Muscle of back (tissue), 3 donors: ENCODE measurements at regions not wholly inside any gene's neighbourhood (a gene's known extent, or its start where the extent isn't known, plus 50 kb on each side); places are given as distances from the start of the nearest gene placed in this dataset.
A peak's percentile ranks its signal among the peaks of the same experiment; 100 is the strongest.

Experiments
- DNase-seq, 3 donors: peaks; one replicate each; pipeline versions ENCODE4 v3.0.0 to v3.0.0-alpha.2; 2013

DNA sequence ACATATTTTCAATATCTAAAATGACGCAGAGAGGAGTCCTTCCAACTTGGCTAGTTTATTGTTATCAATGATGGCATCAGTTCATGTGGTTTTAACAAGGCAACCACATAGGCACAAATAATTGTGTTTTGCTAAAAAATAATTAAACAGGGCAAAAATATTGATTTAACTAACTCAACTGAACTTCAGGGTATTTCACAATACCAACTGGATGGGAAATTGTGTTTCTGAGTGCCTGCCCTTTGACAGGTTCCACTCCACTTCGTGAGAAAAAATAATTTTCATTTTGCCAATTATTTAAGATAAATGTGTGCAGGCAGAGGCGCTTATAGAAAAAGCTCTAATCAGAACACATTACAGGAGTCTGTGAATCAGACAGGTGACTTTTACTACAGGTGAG is 689.3 kb upstream of the CCDC54 start:
- no peak for DNase-seq

DNA sequence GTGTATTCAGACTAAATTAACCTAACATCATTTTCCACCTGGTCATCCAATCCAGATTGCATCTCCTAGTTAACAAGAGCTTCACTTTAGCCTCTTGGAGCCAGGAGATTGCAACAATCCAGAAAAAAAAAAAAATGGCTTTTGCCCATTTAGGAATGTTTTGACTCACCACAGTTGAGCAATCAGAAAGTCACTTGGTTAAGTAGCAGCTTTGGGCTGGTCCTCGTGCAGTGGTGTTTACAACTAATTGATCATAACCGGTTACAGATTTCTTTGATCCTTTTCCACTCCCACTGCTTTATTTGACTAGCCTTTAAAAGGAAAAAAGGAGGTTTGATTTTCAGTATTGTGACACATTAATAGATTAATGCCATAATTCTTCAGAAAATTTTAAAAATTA is 688.8 kb upstream of the CCDC54 start:
- peak in 1 of 3 donors; percentile 65 for DNase-seq

DNA sequence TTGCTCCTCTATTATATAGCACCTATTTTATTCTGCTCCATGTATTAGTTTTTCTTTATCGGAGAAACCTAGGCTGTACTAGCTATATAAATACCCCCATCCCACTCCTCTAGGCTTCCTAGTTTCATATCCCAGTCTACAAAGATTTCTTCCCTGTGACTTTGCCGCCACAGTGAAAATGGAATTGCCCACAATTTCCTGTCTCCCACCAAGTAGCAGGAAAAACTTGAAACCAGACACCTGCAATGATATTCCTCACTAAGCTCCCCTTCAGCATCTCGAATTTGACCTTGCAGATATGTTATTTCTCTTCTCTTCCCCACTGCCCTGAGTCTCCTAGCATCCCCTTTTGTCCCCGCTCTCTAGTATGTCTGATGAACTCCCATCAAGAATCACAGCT is 685.8 kb upstream of the CCDC54 start:
- DNase-seq = no peak

DNA sequence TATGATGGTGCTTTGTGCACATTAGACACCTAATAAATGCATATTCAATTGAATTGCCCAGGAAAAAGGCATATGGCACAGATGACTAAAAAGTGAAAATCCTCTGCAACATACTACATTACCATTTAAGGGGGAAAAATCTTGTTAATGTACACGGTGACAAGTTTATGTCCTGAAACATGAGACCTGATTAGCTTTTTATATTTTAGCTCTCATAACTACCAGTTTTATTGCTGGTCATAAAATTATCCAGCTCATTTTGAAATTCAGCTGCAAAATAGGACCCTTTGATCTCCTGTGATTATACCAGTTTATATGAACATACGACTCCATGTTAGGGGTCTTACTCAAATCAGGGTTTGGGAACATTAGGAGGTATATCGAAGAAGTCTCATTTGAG is 684.6 kb upstream of the CCDC54 start:
- no peak for DNase-seq

DNA sequence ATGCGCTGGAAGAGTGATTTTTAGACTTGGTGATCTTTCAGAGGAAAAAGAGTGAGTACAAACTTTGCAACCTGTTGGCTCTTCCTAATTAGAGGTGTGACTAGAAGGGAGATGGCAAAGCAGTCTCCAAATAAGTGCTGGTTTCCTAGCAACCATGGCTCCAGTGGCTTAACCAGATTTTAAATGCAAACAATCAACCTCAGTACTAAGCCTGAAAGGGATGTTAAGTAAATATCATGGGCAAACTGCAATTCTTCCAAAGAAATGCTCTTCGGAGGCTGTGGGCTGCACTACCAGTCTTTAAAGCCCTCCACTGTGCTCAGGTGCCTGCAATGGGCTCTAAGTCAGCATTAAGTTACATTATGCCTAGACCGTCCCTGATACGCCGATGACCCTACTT is 678.1 kb upstream of the CCDC54 start:
- DNase-seq = no peak

DNA sequence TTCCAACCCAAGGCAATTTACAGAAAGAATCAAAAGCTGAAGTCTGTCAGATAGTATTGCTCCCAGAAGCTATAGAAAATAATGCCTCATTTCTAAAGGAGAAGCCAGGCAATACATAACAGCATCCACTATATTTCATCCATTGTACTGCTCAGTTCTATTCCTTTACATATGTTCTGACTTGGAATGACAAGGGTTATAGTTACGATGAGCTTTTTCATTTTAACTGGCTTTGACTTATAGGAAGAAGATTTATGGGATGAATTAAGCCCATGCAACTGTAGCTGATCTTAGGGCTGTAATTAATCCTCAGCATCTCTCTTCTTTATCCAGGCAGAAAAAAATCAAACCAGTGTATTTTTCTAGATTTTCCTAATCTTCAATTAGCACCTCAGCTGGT is 676.3 kb upstream of the CCDC54 start:
- no peak for DNase-seq

DNA sequence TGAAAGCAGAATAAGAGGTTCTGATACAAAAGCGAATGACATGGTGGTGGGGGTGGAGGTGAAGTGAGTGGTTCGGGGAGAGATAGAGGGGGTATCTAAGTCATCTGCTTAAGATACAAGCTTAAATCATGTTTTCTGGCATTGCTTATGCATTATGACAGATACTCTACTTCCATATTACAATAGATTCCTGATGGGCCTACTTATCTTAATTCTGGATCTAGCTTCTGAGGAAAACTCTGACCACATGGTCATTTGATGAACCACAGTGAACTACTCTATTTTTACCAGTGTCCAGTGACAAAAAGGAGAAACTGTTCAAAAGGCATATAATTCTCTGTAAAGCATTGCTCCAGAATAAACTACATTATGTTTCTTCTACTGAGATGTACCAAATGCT is 673.7 kb upstream of the CCDC54 start:
- no peak for DNase-seq

DNA sequence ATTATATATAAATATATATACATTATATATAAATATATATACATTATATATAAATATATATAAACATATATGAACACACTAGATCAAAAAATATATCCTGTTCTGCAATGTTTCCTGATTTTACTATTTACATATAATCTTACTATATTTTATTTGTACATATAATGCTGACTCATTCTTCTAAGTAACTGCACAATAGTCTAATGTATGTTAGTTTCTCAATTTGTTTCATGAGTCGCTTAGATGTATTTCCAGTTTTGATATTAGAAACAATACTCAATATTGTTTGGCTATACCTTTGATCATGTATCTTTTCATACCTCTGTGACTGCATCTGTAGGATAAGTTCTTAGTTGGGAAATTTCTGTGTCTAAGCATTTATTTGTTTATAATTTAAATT is 669.9 kb upstream of the CCDC54 start:
- no peak for DNase-seq

DNA sequence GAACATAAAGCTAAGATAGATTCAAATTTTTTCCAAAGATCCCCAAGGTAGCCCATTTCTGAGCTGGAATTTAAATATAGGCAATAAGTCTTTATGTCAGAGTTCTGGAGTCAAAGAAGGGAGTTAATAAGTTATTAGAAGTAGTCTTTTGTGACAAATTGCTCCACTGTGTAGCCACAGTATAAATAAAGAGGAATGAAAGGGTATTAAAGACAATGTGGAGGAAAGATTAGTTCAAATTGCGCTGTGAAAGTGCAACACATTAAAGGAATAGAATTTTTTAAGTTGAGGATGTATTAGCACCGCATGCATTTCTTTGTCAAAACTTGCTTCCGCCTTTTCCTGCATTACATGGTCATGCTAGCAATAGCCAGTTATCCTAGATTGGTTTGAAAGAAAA is 666.6 kb upstream of the CCDC54 start:
- DNase-seq = no peak

DNA sequence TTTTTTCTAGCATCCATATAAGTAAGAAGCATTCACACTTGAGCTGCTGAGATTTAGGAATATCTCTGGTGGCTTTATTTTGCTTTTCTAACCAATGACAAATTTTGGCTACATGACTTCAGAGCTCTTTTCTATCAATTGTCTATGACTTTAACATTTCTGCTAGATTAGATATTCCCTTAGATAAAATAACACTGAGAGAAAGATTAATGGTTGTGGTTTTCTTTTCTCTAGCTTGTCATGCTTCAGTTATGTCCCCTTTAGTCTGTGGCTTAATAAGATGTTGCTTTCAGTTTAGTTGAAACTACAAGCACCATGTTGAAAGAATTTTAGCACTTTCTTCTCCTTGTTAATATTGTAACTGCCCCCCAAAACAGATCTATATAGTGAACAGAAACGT is 665.6 kb upstream of the CCDC54 start:
- DNase-seq = peak in 1 of 3 donors; percentile 73

DNA sequence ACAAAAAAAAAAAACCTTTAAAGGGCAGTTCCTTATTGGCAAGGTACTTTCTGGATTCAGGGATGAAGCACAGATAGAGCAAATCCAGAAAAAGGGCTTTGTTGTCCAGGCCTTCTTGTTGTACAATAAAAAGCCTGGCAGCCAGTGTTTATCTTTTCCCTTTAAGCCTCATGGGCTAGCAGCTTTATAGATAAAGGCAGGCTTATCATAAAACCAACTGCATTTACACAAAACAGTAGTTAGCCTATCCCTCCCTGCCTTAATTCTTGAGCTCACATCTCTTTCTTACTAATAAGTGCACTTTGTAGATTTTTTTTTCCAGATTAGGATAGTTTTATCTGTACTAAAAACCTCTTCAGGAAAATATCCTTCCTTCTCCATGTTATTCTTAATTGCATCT is 662.8 kb upstream of the CCDC54 start:
- DNase-seq = no peak

DNA sequence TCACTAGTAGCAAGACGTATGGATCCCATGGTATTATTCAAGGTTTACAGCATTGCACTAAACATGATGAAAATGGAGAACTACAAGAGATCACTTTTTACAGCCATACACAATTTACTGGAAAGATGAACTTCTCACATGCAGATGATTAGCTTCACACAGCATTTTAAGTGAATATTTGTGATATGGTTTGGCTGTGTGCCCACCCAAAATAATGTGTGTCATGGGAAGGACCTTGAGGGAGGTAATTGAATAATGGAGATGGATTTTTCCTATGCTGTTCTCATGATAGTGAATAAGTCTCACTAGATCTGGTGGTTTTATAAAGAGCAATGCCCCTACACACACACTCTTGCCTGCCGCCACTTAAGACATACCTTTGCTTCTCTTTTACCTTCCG is 662.0 kb upstream of the CCDC54 start:
- DNase-seq = peak in 2 of 3 donors; percentile 8 to 24

DNA sequence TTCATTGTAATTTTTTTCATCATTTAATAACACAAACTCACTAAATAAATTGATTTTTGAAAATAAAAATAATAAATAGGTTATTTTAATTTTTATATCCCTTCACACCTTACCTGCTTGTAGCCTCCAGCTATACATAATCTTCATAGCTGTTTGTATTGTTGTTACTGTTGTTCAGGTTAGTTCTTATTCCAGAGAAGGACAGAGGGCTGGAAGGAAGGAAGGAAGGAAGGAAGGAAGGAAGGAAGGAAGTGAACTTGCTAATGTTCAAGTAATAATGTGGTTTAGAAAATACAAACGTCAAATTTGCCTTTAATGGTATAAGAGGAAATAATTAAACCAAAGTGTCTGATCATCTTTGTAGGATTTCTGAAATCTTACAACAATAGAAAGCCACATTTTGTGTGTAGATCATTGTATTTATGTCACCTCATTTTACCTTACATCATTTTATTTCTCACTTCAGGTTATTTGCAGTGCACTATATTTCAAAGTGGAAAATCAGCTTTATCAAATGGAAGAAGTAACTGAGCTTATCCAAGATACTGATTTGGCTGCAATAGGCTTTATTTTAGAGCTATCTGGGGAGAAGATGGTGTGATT is 660.0 kb upstream of the CCDC54 start:
- DNase-seq = no peak

DNA sequence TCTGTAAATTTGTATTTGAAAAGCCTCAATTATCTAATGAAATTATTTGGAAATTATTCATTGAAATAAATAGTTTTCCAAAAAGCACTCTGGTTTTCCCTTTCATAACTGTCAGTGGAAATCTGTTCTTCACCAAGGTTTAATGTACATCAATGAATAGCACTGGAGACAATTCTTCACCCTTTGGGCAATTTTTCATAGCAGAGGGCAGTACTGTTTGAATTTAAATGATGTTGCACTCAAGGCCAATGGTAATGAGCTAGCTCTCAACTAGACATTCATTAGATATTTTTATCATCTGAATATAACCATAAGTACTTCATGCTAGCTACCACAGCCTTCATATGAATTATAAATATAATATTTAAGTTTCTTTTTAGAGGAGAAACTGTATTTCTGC is 658.2 kb upstream of the CCDC54 start:
- DNase-seq = no peak

DNA sequence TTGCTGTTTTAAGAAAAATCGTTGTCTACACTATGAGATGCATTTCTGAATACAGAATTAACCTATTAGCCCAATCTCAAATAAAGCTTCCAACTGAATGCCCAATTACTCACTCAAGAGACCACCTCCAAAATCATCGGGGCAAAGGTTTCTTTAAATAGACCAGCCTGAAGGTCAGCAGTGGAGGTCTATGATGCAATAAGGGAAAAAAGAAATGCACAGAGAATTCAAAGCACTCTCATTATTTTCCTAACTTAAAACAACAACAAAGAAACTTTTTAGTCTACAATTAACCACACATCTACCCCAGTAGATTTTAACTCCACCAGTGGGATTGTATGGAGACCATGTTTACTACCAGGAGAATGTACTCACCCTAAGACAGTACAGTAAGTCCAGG is 657.7 kb upstream of the CCDC54 start:
- DNase-seq = no peak

DNA sequence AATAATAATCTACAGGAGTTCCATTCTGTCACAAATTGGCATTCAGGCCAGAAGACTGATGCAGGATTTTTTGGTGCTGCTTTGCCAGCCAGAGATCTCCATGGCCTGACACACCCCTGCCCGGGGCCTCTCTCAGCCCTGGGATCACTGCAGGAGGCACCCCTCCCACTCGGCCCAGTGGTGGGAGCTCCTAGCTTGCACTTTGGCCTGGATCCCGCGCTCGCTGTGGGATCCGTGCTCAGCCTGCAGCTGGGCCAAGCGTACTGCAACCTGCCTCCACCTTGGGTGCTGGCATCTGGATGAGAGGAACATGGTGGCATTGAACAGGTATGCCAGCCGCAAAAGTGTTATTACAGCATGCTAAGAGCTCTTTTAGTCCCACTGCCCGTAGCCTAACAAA is 656.7 kb upstream of the CCDC54 start:
- DNase-seq = no peak

DNA sequence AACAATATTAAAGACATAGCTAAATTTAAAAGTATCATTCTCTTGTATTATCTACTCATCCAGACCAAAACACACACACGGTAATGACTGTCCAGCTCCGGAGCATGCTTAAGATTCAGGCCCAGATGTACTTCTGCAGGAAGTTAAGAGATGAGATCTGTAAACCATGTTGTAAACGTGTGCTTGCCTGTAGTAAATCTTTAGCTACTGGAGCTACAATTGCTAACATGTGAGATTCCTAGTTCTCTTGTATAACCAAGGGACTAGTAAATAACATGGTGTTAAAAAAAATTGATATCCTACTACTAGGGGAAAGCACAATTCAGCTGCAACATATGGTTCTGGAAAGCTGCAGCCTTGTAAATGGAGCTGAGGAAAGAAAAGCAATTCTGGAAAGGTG is 651.7 kb upstream of the CCDC54 start:
- peak in 1 of 3 donors; percentile 30 for DNase-seq

DNA sequence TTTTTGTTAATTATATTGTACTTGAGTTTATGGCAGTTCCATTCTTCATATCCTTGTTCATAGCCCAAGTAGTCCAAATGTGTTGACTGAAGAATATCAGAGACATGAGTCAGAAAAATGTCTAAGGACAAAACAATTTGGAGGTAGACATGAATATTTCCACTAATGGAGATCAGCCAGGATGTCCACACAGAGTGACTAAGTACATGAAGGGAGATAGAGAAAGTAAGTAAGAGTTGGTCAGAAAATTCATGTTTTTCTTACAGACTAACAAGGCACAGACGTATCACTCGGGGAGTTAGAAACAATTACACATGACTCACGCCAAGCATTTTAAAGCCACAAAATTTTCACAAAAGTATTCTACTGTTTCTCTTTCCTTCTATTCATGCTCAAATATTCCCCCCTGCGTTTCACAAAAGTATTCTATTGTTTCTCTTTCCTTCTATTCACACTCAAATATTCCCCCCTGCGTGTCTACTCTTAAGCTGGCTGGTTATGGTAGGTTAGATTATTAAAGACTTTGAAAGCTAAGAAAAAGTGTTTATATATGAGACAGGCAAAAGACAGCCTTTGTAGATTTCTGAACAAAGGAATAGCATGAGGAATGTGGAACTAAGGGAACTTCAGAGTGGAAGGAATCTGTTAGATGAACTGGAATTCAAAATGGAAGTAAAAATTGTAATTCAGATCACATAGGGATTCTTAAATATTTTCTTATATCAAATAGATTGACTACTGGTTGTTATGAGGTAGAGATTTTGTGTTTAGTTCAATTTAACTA is 648.7 kb upstream of the CCDC54 start:
- DNase-seq = peak in 1 of 3 donors; percentile 98

DNA sequence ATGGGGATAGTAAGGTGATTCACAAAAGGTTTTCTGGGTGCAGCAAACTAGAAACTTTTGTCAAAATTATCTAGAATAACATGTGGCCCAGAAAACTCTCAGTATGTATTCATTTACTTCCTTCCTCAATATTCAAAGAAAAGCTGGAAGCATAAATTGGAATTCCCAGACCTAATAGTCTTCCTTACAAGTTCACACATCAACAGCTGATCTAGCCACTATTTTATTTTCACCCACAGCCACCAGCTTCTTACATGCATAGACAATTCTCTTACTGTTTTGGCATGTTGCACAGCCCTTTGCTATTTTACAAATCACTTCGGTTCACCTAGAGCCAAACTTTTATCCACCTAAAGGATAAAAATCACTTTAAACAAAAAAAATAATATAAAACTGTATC is 647.8 kb upstream of the CCDC54 start:
- DNase-seq = no peak

DNA sequence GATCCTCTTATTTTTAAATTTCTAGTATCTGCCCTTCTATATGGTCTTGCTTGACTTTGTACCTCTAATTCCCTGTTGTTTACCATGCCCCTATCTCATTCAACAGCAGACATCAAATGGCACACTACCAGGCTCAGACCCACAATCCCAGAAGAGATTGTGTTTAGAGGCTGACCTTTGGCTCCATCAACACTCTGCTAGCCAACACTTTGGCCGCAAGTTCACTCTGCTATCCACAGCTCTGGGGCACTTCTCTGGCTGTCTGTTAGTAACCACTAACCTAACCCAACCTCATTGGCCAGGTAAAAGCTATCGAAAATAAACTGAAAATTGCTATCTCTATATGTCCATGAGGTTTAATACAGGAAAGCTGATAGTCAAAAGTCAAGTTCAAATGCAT is 646.0 kb upstream of the CCDC54 start:
- no peak for DNase-seq

DNA sequence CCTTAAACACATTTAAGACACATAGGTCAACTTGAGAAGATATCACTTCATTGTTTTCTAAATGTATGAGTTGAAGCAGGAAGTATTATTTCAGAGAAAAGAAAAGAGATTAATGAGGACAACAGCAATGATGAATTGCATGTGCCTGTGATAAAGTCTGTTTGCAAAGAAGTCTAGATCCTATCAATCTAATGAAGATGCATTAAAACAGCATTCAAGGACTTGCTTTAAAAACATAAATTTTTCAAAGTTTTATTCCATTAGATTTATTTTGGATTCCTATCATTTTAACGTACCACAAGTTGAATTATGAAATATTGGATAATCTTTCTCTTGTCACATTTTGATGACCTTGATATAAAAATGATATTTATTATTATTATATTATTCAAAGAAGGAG is 642.5 kb upstream of the CCDC54 start:
- DNase-seq = no peak

DNA sequence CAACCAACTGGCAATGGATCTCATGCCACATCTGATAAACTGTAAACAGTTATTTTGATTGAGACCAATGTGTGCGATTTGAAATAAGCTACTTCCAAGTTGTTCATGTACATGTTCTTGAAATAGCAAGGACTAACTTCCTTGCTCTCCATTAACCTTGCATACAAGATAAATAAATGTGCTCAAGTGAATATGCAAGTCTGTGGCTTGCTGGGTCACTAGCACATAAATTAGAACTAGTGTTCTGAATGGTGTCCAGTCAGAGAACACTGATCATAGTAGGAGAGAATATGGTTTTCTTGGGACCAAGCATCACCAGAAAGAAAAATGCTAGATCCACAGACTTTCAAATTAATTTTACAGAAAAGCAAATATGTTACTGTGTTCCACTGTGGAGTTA is 640.0 kb upstream of the CCDC54 start:
- no peak for DNase-seq

DNA sequence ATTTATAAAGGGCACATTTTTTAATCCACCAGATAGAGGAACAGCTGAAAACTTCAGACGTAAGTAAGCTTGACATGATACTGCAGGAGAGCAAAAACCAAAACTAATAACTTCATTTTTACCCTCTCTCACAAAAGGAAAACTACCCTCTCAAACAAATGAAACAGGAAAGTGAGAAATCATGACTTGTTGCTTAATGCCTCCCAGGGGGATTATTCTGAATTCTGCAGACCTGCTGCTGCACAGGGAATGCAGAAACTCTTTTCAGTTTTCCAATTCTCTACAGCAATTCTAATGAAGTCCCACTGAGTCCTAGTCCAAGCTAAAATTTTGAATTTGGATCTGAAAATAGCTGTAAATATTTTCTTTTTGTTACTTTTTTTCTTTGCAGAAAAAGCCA is 637.1 kb upstream of the CCDC54 start:
- DNase-seq = peak in 2 of 3 donors; percentile 19 to 20
